ENCODE measurements at regions not wholly inside any gene's neighbourhood (a gene's known extent, or its start where the extent isn't known, plus 50 kb on each side); places are given as distances from the start of the nearest gene placed in this dataset.
A peak's percentile ranks its signal among the peaks of the same experiment; 100 is the strongest.
"Not testable (repeated sequence)": the region's sequence is repeated elsewhere in the genome, so short reads cannot be mapped to it uniquely, and the experiment has no call there.

- TF ChIP-seq ZFX (IDR thresholded peaks at IDR 0.05; ENCODE audit: borderline replicate concordance) = no peak
- TF ChIP-seq, protein P1, sequence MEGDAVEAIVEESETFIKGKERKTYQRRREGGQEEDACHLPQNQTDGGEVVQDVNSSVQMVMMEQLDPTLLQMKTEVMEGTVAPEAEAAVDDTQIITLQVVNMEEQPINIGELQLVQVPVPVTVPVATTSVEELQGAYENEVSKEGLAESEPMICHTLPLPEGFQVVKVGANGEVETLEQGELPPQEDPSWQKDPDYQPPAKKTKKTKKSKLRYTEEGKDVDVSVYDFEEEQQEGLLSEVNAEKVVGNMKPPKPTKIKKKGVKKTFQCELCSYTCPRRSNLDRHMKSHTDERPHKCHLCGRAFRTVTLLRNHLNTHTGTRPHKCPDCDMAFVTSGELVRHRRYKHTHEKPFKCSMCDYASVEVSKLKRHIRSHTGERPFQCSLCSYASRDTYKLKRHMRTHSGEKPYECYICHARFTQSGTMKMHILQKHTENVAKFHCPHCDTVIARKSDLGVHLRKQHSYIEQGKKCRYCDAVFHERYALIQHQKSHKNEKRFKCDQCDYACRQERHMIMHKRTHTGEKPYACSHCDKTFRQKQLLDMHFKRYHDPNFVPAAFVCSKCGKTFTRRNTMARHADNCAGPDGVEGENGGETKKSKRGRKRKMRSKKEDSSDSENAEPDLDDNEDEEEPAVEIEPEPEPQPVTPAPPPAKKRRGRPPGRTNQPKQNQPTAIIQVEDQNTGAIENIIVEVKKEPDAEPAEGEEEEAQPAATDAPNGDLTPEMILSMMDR (IDR thresholded peaks at IDR 0.05) = no peak
- H3K27ac ChIP-seq = no peak overlapping the region
Measured at GRCh38 chr4:43651991-43652390, 759.5 kb downstream of the GRXCR1 start.

GRCh38 chr4:43659547-43659946 is 767.0 kb downstream of the GRXCR1 start:
- H3K27ac ChIP-seq = not testable (repeated sequence)

DNA sequence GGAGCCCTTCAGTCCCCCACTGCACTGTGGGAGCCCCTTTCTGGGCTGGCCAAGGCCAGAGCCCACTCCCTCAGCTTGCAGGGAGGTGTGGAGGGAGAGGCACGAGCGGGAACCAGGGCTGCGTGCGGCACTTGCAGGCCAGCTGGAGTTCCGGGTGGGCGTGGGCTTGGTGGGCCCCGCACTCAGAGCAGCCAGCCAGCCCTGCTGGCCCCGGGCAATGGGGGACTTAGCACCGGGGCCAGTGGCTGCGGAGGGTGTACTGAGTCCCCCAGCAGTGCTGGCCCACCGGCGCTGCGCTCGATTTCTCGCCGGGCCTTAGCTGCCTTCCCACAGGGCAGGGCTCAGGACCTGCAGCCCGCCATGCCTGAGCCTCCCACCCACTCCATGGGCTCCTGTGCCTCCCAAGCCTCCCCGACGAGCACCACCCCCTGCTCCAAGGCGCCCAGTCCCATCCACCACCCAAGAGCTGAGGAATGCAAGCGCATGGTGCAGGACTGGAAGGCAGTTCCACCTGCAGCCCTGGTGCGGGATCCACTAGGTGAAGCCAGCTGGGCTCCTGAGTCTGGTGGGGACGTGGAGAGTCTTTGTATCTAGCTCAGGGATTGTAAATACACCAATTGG is 776.2 kb downstream of the KCTD8 start:
- not testable (repeated sequence) for H3K27ac ChIP-seq

DNA sequence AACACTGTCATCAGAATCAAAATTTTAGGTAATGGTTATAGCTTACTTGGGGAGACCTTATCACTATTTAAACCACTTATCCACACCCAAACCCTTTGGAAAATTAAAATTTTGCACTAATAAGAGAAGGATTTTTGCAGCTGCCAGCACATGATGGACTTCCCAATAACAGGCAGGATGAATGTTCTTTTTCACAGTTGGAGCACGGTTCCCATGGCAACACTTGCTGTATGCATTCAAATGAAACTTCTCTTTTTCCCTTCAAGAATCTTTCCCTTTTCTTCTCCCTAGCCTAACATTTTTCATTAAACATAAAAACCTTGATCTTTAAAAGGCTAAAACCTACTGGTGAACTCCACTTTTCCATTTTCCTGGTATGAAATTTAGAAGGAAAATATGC is 768.2 kb downstream of the KCTD8 start:
- no peak overlapping the region for H3K27ac ChIP-seq
- no peak for TF ChIP-seq ZFX (IDR thresholded peaks at IDR 0.05; ENCODE audit: borderline replicate concordance)
- TF ChIP-seq, protein P1 (IDR thresholded peaks at IDR 0.05) = no peak

DNA sequence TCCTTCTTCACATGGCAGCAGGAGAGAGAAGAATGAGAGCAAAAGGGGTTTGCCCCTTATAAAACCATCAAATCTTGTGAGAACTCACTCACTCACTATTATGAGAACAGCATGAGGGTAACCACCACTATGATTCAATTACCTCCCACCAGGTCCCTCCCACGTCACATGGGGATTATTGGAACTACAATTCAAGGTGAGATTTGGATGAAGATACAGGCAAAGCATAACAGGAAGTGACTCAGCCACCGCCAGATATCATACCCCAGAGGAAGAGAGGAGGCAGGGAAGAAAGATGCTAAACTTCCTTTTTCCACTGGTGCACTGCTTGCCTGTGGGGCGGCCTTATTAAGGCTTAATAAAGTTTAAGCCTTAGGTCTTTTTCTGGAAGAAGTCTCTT is 766.1 kb downstream of the KCTD8 start:
- H3K27ac ChIP-seq = no peak overlapping the region
- TF ChIP-seq, protein P1 (IDR thresholded peaks at IDR 0.05) = no peak
- no peak for TF ChIP-seq ZFX (IDR thresholded peaks at IDR 0.05; ENCODE audit: borderline replicate concordance)

- H3K27ac ChIP-seq = no peak overlapping the region
- TF ChIP-seq, protein P1 (IDR thresholded peaks at IDR 0.05) = no peak
- TF ChIP-seq ZFX (IDR thresholded peaks at IDR 0.05; ENCODE audit: borderline replicate concordance) = no peak
Measured at GRCh38 chr4:43690116-43690515, 758.5 kb downstream of the KCTD8 start.

GRCh38 chr4:43693876-43694275 is 754.7 kb downstream of the KCTD8 start:
- TF ChIP-seq, protein P1 (IDR thresholded peaks at IDR 0.05) = no peak
- TF ChIP-seq ZFX (IDR thresholded peaks at IDR 0.05; ENCODE audit: borderline replicate concordance) = no peak
- no peak overlapping the region for H3K27ac ChIP-seq

DNA sequence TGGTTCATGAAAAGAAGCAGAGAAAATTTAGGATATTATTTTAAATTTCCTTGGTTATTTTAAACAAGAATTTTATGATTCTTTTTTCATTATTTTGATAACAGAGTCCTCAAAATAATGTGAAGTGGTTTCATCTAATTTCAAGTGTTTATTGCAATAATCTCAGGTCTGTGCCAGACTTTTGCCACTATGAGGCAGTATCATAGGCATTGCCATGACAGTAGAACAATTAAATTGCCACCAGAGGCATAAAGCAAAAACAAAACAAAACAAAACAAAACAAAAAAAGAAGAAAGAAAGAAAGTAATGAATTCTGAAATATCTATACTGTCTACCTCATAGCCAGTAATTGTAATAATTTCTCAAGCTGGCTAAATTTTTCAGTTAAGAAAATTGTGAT is 739.2 kb downstream of the KCTD8 start:
- no peak overlapping the region for H3K27ac ChIP-seq
- TF ChIP-seq, protein P1 (IDR thresholded peaks at IDR 0.05) = peak; percentile 54
- TF ChIP-seq ZFX (IDR thresholded peaks at IDR 0.05; ENCODE audit: borderline replicate concordance) = no peak

All from 22Rv1 (cell line).